ENCODE measurements at regions not wholly inside any gene's neighbourhood (a gene's known extent, or its start where the extent isn't known, plus 50 kb on each side); places are given as distances from the start of the nearest gene placed in this dataset.

GRCh38 chr1:163013826-163014600, 55.1 kb upstream of the RGS4 start:
- H3K4me3 Mint-ChIP-seq: no peak overlapping the region
- ATAC-seq: no peak
- peaks cover 4% of the 10 kb centered on the region for H3K9me3 Mint-ChIP-seq
- no peaks in the 10 kb centered on the region for H3K36me3 Mint-ChIP-seq
- H3K27ac Mint-ChIP-seq: no peak overlapping the region
- peaks cover 0 to 9% of the 10 kb centered on the region in 2 donors for H3K27me3 Mint-ChIP-seq
- DNase-seq (ENCODE audit: low spot score): no peak
- H3K4me1 Mint-ChIP-seq (ENCODE audit: low read depth in 2 of 2): no peaks in the 10 kb centered on the region

GRCh38 chr1:163006051-163006834, 62.9 kb upstream of the RGS4 start:
- peaks cover 3% of the 10 kb centered on the region for H3K9me3 Mint-ChIP-seq

GRCh38 chr1:162997499-162998285, 71.5 kb upstream of the RGS4 start:
- no peak for DNase-seq (ENCODE audit: low spot score)
- H3K27me3 Mint-ChIP-seq: peaks cover 10 to 26% of the 10 kb centered on the region in 2 donors
- peaks cover 2% of the 10 kb centered on the region for H3K9me3 Mint-ChIP-seq
- H3K36me3 Mint-ChIP-seq: no peaks in the 10 kb centered on the region
- H3K4me1 Mint-ChIP-seq (ENCODE audit: low read depth in 2 of 2): no peaks in the 10 kb centered on the region
- no peak overlapping the region for H3K27ac Mint-ChIP-seq
- no peak overlapping the region for H3K4me3 Mint-ChIP-seq
- no peak for ATAC-seq

More at GRCh38 chr1:163006051-163006834, 62.9 kb upstream of the RGS4 start:
- ATAC-seq: no peak
- no peak for DNase-seq (ENCODE audit: low spot score)
- no peaks in the 10 kb centered on the region for H3K4me1 Mint-ChIP-seq (ENCODE audit: low read depth in 2 of 2)
- no peaks in the 10 kb centered on the region for H3K36me3 Mint-ChIP-seq
- no peak overlapping the region for H3K4me3 Mint-ChIP-seq
- H3K27ac Mint-ChIP-seq: no peak overlapping the region
- H3K27me3 Mint-ChIP-seq: peaks cover 9 to 23% of the 10 kb centered on the region in 2 donors

DNA sequence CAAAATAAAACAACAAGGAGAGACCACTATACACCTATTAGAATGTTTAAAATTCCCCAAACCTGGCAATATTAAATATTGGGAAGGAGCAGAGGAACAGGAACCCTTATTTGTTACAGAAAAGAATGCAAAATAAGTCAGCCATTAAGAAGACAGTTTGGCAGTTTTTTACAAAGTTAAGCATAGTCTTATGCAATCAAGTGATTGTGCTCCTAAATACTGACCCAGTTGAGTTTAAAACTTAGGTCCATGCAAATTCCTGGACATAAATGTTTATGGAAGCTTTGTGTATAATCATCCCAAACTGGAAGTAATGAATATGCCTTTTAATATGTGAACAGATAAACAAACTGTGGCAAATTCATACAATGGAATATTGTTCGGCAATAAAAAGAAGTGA, 72.9 kb upstream of the RGS4 start:
- Mint-ChIP-seq H3K4me1 (ENCODE audit: low read depth in 2 of 2) (no peaks in the 10 kb centered on the region), H3K27me3 (peaks cover 10 to 25% of the 10 kb centered on the region in 2 donors), H3K4me3 (no peak overlapping the region), H3K9me3 (peaks cover 2% of the 10 kb centered on the region), H3K27ac (no peak overlapping the region), H3K36me3 (no peaks in the 10 kb centered on the region)
- DNase-seq (ENCODE audit: low spot score) (no peak), ATAC-seq (no peak)

DNA sequence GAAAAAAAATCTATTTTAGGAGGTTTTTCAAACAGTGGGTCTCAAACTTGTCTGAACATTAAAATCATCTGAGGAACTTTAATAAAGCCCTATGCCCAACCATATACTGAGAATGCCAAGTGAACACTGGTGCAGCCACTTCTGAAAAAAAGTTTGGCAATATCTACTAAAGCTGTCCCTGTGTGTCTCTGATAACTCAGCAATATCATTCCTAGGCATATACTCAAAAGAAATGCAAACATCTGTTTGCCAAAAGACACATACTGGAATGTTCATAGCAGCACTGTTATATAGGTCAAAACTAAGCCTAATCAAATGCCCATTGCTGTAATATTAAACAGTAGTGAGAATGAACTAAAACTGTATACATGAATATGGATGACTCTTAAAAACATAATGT, 74.2 kb upstream of the RGS4 start:
- no peaks in the 10 kb centered on the region for H3K4me1 Mint-ChIP-seq (ENCODE audit: low read depth in 2 of 2)

GRCh38 chr1:162993846-162994245, 75.3 kb upstream of the RGS4 start:
- no peaks in the 10 kb centered on the region for H3K4me1 Mint-ChIP-seq (ENCODE audit: low read depth in 2 of 2)
- peaks cover 10 to 34% of the 10 kb centered on the region in 2 donors for H3K27me3 Mint-ChIP-seq
- H3K4me3 Mint-ChIP-seq: no peak overlapping the region
- ATAC-seq: no peak
- H3K36me3 Mint-ChIP-seq: no peaks in the 10 kb centered on the region
- H3K9me3 Mint-ChIP-seq: no peaks in the 10 kb centered on the region
- H3K27ac Mint-ChIP-seq: no peak overlapping the region
- DNase-seq (ENCODE audit: low spot score): no peak

More for the DNA sequence above, 74.2 kb upstream of the RGS4 start:
- peaks cover 2% of the 10 kb centered on the region for H3K9me3 Mint-ChIP-seq
- H3K4me3 Mint-ChIP-seq: no peak overlapping the region
- H3K27me3 Mint-ChIP-seq: peaks cover 13 to 28% of the 10 kb centered on the region in 2 donors
- DNase-seq (ENCODE audit: low spot score) (no peak), ATAC-seq (no peak)
- no peaks in the 10 kb centered on the region for H3K36me3 Mint-ChIP-seq
- H3K27ac Mint-ChIP-seq: no peak overlapping the region

DNA sequence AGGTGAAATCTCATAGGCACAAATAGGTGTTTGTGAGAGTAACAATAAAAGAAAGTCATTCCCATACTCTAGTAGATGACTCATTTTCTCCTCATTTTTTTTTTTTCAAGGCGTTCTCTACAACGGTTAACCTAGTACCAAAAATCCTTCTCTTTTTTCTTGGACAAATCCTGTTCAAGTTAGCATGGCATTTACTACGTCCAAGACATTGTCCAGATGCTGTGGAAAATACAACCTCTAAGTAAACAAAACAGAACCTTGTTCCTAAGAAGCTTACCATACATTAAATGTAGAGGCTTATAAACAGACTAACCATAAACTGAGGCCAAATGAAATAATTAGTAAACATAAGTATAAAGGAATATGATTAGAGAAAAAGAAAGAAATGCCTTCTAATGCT, 76.2 kb upstream of the RGS4 start:
- Mint-ChIP-seq H3K36me3 (no peaks in the 10 kb centered on the region), H3K9me3 (no peaks in the 10 kb centered on the region), H3K4me3 (no peak overlapping the region), H3K4me1 (ENCODE audit: low read depth in 2 of 2) (no peaks in the 10 kb centered on the region), H3K27ac (no peak overlapping the region), H3K27me3 (peaks cover 7 to 29% of the 10 kb centered on the region in 2 donors)
- ATAC-seq (no peak), DNase-seq (ENCODE audit: low spot score) (no peak)

- Mint-ChIP-seq H3K9me3 (no peaks in the 10 kb centered on the region), H3K27me3 (peaks cover 7 to 29% of the 10 kb centered on the region in 2 donors), H3K4me1 (ENCODE audit: low read depth in 2 of 2) (no peaks in the 10 kb centered on the region), H3K27ac (no peak overlapping the region), H3K4me3 (no peak overlapping the region), H3K36me3 (no peaks in the 10 kb centered on the region)
- DNase-seq (ENCODE audit: low spot score): no peak
- ATAC-seq: no peak
These were observed 77.7 kb upstream of the RGS4 start for GRCh38 chr1:162991444-162991843.

DNA sequence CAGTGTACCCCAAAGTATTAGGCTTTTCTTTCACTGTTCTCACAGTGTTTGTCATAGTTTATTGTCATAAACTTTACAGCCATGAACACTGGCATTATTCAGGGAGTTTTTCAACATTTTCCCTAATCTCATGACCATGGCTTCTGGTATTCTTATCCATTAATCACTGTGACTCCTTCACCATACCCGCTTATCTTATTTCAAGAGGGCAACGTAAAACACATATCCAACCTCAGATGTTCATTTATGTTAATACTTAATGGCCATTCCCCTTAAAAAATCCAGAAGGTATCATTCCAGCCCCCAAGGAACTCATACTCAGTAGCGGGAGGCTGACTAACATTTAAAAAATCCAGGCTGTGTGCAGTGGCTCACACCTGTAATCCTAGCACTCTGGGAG, 78.5 kb upstream of the RGS4 start:
- Mint-ChIP-seq H3K4me1 (ENCODE audit: low read depth in 2 of 2) (no peaks in the 10 kb centered on the region), H3K36me3 (no peaks in the 10 kb centered on the region), H3K27ac (no peak overlapping the region), H3K4me3 (no peak overlapping the region), H3K9me3 (no peaks in the 10 kb centered on the region), H3K27me3 (peaks cover 7 to 29% of the 10 kb centered on the region in 2 donors)
- DNase-seq (ENCODE audit: low spot score): no peak
- no peak for ATAC-seq

- DNase-seq (ENCODE audit: low spot score) (no peak), ATAC-seq (no peak)
- Mint-ChIP-seq H3K9me3 (no peaks in the 10 kb centered on the region), H3K4me1 (ENCODE audit: low read depth in 2 of 2) (no peaks in the 10 kb centered on the region), H3K27ac (no peak overlapping the region), H3K4me3 (no peak overlapping the region), H3K27me3 (peaks cover 13 to 36% of the 10 kb centered on the region in 2 donors), H3K36me3 (no peaks in the 10 kb centered on the region)
These were observed 80.3 kb upstream of the RGS4 start for GRCh38 chr1:162988869-162989268.

- H3K9me3 Mint-ChIP-seq: no peaks in the 10 kb centered on the region
- no peak for DNase-seq (ENCODE audit: low spot score)
- H3K4me3 Mint-ChIP-seq: no peak overlapping the region
- no peak for ATAC-seq
- no peak overlapping the region for H3K27ac Mint-ChIP-seq
- H3K4me1 Mint-ChIP-seq (ENCODE audit: low read depth in 2 of 2): no peaks in the 10 kb centered on the region
- H3K27me3 Mint-ChIP-seq: peaks cover 11 to 29% of the 10 kb centered on the region in 2 donors
- H3K36me3 Mint-ChIP-seq: no peaks in the 10 kb centered on the region
These were observed 81.3 kb upstream of the RGS4 start for GRCh38 chr1:162987866-162988265.

- no peak for DNase-seq (ENCODE audit: low spot score)
- peaks cover 15 to 28% of the 10 kb centered on the region in 2 donors for H3K27me3 Mint-ChIP-seq
- H3K27ac Mint-ChIP-seq: no peak overlapping the region
- no peak overlapping the region for H3K4me3 Mint-ChIP-seq
- no peak for ATAC-seq
- H3K36me3 Mint-ChIP-seq: no peaks in the 10 kb centered on the region
- H3K4me1 Mint-ChIP-seq (ENCODE audit: low read depth in 2 of 2): no peaks in the 10 kb centered on the region
- no peaks in the 10 kb centered on the region for H3K9me3 Mint-ChIP-seq
These were observed 83.2 kb upstream of the RGS4 start for GRCh38 chr1:162985816-162986435.

- H3K4me1 Mint-ChIP-seq (ENCODE audit: low read depth in 2 of 2): no peaks in the 10 kb centered on the region
- H3K27me3 Mint-ChIP-seq: peaks cover 18 to 24% of the 10 kb centered on the region in 2 donors
- no peak overlapping the region for H3K4me3 Mint-ChIP-seq
- no peaks in the 10 kb centered on the region for H3K36me3 Mint-ChIP-seq
- DNase-seq (ENCODE audit: low spot score) (no peak), ATAC-seq (no peak)
- H3K9me3 Mint-ChIP-seq: no peaks in the 10 kb centered on the region
- no peak overlapping the region for H3K27ac Mint-ChIP-seq
These were observed 84.5 kb upstream of the RGS4 start for GRCh38 chr1:162984699-162985098.
